NCI-H2029 (cell line): ENCODE measurements at regions not wholly inside any gene's neighbourhood (a gene's known extent, or its start where the extent isn't known, plus 50 kb on each side); places are given as distances from the start of the nearest gene placed in this dataset.

ENCODE experiments used
- DNase-seq: peaks from one replicate; lab custom pipeline; 2025; lab: John Stamatoyannopoulos, UW

DNA sequence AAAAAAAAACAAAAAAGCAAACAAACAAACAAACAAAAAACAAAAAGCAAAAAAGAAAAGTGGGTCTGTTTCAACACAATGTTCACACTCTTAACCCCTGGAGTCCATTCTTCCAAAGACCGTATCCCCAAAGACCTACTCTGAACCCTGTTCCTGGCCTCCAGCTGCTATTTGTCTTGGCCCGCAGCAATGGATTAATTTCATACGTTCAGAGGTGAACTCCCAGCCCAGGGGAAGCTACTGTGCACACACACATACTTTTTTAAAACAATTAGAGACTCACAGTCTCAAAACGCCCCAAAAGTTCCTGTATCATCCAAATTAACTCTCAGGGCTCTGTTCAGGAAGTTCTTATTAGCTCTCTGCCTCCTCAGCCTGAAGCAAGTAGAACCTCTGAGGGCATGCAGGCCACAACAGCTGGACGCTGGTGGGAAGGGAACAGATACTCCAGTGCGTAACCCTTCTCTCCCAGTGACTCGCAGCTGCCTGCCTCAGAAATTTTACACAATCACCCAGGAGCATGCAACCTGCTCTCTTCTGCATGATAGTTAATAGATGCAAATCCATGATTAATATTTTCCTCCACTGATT is 395.4 kb downstream of the RRAGC start:
- no peak for DNase-seq

DNA sequence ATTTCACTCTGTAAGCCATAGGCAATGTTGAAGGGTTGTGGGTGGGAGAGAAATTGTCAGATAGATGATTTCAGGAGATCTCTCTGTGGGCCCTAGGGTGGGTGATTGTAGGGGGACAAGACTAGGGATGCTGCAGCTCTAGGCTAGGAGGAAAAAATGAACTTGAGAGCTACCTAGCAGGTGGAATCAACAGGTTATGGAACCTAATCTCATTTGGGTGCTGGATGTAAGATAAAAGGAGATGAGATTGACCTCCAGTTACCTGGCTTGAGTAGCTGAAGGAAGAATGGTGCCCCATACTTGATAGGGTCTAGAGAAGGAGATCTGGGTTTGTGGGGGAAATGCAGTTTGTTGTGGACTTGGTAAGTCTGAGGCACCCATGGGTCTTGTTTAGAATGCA is 396.5 kb downstream of the RRAGC start:
- no peak for DNase-seq

DNA sequence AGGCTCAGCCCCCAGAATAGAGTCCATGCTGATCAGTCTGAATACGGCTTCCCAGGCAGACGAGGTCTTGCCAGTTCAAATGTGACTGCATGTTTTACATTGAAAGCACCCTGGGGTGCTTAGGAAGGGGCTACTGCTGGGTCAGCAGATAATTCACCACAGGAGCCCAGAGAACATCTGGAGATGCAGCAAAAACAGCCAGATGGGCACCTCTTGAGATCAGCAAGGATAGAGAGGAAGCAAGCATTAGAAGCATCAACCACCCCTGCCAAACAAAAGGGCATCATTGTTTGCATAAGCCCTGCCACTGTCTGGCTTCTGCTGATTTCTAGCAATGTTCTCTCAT is 403.1 kb downstream of the RRAGC start:
- DNase-seq: no peak

DNA sequence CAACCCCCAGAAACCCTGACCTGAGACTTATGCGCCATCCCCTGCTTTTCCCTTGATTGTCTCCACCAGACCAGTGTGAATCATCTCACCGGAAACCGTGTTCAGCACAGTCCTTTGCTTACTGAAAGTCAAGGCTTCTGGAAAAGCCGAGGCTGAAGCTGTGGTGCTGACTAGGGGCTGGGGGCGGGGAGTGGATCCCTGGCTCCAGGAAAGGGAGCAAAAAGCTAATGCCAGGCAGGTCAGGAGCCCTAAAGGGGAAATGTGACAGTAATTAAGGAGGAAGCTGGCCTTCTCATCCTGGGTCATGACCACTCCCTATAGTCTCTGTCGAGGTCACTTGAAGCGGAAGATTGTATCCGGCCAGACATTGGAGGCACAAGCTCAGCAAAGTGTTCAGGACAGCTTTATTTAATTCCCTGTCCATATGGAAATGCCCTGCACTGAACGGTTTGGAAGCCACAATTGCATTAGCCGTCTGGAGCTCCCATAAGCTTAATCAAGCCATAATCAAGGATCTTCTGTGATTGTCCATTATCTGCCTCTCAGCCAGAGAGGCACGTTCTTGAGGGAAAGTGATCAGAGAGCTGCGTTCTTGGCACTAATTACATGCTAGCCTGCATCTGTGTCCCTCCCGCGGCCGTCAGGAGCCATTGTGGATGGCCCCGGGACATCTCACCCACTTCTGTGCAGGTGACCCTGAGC is 403.6 kb downstream of the RRAGC start:
- DNase-seq: no peak

DNA sequence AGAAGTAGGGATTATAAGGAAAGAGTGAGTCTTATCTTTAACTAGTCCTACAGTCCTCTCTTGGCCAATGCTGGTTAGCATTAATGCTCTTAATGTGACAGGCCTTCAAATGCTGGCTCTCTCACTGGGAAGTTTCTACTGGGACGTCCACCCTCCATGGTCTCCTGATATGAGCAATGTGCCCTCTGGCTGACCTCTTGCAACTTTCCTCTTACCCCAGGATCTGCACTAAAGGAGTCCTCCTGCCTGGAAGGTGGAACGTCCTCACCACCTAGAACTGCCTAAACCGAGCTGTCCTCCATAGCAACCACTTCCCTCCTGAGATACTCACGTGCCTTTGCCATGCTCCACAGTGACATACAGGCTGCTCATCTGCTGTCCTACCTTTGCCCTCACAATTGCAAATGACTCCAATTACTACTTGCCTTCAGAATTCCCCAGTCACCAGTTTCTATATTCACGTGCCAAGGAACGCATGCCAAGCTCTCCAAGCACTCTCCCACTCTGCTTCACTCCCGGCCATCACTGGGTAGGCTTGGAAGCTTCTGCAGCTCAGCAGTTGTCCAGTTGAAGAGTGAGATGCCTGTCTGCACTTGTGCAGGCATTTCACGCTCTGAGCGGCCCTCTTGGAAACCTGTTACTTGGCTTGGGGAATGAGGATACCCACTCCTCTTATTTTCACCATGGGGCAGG is 404.7 kb downstream of the RRAGC start:
- no peak for DNase-seq

DNA sequence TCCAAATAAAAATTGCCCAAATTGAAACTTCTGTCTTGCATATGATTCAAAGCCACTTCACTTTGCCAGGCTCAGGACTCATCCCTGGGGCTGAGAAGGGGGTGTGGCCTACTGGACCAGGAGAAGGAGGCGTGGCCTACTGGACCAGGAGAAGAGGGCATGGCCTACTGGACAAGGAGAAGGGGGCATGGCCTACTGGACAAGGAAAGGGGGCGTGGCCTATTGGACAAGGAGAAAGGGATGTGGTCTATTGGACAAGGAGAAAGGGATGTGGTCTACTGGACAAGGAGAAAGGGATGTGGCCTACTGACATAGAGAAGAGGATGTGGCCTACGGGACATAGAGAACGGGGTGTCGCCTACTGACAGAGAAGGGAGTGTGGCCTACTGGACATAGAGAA is 405.3 kb downstream of the RRAGC start:
- DNase-seq: no peak

DNA sequence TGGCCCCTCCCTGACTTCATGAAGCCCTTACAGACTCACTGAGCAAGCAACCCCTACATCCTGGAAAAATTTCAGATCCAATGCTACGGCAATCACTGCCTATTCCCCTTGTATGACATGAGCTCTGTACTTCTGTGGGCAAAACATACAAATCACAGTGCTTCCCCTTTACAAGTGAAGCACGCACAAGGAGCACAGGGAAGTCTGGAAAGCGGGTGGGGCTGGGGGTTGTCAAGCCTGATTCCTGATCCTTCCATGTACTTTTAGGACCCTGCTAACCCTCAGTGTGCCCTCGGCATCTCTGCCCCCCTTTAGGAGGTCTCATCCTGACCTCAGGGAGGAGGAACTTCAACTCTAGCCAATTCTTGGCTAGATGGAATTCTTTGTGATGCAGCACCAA is 405.7 kb upstream of the POU3F1 start:
- no peak for DNase-seq

DNA sequence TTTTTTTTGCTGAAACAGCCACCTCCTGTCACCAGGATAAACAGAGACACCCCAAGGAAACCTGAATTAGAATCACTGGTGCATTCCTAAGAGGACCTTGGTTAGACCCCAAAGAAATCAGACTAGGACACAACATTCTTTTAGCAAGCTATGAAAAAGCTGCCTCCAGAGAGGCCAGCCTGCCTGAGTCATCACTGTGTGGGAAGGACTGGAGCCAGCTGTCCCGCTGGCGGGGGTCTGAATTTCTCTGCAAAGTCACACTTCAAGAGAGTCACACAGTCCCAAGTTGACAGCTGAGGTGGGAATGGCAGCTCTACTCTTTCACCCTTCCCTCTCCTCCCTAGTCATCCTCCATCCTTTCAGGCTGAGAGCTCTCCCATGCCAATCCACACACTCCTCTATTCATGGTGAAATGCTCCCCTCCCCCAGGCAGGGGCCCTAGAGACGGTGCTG is 405.0 kb upstream of the POU3F1 start:
- no peak for DNase-seq

DNA sequence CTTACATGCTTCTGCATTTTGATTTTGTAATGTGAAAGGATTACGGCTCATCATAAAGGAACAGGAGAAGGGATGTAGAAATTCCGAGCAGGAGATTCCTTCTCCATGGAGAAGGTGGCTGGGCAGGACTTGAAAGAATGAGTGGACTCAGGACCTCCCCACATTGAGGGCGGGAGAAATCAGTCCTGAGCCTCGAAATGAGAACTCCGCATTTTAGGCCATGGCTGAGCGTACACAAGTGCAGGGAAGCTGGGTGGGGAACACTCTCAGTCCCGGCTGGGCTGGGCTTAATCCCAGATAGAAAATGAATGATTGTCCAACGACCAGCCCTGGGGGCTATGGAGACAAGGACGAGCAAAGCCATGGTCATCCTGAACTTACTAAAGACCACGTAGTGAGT is 402.3 kb upstream of the POU3F1 start:
- DNase-seq: no peak

DNA sequence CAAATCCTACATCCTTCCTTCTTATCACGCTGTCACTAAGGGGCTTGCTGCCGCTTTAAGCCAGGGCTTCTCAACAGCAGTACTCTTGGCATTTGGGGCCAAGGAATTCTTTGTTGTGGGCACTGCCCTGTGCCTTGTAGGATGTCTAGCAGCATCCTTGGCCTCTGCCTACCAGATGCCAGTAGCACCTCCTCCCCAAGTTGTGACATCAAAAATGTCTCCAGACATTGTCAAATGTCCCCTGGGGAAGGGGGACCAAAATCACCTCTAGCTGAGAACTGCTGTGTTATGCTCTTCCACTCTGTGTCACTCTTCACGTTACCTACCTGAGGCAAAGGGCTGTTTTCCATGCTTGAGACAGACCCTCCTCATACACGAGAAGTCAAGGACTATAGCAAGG is 400.3 kb upstream of the POU3F1 start:
- DNase-seq: no peak

DNA sequence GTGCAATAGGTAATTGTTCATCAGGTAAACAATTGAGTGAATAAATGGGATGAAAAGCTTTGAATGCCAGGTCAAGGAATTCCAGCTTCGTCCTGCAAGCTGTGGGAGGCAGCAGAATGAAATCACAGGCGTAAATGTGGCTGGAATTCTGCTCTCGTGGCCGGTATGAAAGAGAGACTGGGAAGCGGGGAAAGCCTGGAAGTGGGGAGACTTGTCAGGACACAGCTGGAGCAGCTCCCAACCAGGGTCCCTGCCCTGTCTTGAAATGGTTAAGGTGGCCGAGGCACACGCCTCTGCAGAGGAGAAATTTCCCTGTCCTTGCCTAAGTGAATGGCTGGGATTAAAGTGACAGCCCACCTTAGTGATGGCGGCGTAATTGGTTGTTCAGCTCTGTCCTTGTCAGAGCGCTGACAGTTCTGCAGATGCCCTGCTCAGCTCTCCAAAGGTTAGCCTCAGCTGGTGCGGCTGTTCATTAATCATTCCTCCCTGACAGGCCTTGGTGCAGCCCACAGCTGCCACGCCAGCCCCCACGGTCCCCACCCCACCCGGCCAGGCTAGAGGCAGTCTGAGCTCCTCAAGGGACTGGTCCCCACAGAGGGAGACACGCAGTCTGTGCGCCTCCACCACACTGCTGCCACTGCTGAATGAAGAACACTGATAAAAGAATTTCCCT is 398.3 kb upstream of the POU3F1 start:
- DNase-seq: no peak

DNA sequence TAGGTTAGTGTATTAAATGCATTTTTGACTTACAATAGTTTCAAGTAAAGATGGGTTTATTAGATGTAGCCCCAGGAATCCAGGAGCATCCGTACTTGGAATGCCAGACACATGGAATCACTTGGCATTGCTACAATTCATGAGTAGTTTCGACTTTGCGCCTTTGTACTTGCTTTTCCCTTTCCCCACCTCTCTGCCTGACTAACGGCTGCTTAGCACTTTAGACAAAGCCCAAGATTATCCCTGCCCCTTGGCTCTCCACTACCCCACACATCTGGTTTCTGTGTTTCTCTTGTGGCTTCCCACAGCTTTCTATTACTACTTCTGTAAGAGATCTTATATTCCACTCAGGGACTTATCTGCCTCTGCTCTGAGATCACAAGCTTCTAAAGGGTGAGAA is 397.7 kb upstream of the POU3F1 start:
- DNase-seq: no peak

DNA sequence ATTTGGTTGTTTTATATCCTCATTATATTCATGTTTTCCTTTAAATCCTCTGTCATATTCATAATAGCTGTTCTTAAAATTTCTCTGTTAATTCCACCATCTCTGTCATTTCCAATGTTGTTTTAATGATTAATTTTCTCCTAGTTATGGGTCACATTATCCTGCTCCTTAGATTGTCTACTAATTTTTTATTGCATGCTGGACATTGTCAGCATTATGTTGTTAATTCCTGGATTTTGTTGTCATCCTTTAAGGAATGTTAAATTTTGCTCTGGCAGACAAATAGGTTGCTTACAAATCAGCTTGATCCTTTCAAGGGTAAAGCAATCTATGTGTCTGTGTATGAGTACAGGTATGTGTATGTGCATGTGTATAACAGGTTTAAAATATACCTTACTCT is 393.8 kb upstream of the POU3F1 start:
- DNase-seq: no peak

DNA sequence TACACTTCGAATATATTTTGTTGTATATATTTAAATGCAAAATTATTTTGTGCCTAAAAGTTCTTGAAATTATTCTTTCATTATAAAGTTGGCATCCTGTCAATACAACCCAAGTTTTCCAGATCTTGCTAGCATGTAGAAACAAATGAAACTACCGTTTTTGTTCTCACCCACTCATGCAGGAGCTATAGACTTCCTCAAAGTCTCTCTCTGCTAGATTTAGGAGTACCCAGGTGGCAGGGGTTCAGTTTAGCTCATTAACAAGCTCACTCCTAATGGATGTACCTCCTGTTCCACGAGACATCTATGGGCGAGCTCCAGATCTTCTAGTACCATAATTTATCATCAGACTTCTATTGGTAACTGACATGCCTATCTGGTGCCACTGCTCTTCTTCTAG is 390.2 kb upstream of the POU3F1 start:
- DNase-seq: no peak

DNA sequence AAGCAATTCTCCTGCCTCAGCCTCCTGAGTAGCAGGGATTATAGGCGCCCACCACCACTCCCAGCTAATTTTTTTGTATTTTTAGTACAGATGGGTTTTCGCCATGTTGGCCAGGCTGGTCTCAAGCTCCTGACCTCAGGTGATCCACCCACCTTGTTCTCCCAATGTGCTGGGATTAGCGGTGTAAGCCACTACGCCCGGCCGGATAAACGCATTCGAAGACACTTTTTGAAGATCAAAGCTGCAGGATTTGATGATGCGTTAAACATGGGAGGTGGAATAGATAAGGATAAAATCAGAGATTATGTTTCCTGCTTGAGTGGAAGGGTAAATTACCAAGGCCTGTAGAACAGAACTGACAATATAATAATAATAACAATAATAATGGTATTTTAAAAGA is 389.4 kb upstream of the POU3F1 start:
- DNase-seq: no peak

DNA sequence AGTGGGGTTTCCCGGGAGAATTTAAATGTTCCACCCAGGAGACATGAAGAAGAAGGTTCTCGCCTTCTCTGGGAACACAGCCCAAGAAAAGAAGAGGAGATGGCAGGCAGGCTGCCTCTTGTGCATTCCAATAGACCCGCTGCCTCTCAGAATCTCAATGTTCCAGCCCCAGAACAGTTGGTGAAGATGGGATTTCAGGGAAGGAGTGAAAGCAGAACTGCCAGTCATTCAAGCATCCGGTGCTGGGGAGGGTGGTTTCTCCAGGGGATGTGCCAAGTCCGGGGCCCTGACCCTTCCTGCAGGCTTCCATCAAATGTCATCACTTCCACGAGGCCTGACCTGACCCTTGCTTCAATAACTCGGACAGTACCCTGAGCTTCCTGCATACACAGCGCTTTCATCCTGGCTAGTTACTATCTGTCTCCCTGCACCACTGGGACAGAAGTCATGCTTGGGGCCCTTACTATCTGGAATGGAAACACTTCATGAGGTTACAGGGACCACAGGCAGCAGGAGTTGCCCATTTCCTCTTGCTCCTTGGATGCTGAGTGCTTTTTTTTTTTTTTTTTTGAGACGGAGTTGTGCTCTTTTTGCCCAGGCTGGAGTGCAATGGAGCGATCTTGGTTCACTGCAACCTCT is 386.6 kb upstream of the POU3F1 start:
- DNase-seq: no peak

DNA sequence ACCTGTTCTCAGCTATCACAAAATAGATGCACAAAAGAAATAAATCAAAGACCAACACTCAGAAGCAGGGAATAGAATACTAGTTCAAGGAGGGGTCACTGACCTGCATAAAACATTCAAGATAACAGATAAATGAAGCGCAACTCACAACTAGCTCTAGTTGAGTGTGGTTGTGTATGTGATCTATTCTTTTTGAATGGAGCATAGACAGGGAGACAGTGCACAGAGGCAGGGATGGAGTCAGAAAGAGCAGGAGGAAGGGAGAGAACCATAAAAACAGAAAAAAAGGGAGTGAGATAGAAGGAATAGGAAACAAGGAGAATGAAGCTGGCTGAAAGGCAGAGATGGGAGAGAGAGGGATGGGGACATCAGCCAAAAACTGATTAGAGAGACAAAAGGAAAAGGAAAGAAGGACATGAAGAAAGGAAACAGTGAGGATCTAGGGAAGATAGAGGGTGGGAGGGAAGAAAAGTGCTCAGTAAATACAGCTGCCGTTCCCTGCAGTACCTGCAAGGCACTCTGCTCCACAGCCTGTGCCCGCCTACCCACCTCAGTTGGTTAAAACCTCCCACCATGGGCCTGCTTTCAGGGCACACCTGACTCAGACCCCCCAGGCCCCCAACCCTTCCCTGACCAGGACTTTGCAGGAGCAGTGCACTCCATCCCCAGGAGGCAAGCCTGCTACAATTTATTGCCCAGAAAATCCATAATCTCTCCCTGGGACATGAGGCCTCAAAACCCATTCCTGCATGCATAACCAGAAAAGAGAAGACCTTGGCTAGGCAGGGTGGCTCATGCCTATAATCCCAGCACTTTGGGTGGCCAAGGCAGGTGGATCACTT is 385.2 kb upstream of the POU3F1 start:
- DNase-seq: no peak

DNA sequence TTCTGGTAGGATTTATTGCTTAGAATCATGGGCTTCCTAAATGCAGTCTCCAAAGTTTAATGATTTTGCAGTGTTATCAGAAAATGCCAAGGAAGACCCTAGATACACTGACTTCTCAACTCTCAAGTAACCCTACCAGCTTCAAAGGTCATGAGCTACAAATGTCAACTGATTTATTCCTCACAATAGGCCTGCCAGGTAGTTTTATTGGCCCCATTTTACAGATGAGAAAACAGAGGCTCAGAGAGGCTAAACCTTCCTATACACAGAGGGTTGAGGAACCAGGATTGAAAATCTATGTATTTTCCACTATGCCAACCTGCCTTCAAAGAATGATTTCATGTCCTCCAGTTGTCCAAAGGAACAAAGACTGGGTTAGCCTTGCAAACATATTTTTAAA is 384.4 kb upstream of the POU3F1 start:
- no peak for DNase-seq

DNA sequence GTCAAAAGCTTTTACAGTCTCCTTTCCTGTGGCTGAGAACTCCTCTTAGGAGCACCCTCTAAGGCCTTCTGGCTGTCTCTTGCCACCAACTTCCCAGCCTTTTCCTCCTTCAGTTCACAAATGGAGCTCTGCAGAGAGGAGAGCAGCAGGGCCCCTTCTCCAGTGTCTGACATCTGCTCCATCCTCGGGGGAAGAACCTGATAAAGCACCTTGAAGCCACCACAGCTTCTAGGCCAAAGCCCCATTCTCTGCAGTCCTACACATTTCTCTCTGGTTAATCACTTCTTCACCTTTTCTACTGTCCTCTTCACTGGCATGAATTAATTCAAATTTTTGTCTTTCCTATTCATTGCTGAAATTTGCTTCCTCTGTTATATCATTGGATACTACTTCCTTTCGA is 378.1 kb upstream of the POU3F1 start:
- DNase-seq: no peak

DNA sequence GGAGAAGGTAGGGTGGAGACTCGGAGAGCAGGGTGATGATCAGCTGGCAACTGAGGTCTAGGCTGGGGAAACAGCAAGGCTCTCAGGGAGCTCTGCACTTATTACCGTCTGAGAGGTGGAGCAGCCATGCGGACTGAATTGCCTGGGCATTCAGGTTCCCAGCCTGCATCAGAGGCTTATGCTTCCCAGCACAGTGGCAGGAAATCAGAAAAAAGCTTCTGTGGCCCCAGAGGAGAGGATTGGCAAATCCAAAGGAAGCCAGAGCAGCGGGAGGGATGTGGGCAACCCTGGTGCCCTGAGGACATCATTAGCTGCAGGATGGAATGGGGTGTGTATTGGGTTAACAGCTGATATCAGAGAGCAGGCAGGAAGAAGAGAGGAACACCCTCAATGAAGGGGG is 374.1 kb upstream of the POU3F1 start:
- DNase-seq: no peak

DNA sequence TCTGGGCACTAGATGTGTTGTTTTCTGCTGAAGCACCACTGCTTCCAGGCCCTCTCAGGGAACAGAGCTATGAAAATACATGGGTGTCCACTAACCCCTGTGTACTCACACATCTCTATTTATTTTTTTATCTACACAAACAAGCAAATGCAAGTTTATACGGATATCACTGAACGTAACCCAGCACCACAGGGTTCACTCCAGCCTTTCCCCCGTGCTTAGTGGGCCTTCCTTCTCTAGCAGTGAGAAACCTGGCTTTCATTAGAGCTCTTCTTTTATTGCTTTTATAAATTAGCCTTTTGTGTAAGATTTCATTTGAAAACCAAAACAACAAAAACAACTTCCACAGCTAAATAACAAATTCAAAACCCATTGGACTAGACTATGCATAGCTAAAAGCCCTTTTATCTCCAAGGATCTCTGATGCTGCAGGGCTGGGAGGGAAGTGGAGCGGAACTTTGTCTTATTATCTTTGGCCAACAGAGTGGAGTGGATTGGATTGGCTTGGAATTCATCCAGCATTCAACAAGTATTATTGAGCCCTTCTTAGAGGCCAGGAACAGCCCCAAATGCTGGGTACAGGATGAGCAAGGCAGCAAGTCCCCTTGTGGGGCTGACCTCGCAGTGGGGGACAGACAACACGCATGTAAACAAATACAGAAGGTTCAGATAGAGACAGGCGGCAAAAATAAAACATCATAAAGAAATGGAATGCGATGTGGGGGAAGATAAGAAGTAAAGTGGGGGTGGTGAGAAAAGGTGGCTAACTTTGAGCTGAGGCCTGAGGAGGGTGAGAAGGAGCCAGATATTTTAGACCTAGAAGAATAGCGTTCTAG is 371.8 kb upstream of the POU3F1 start:
- DNase-seq: peak; percentile 73
